HEK293 (cell line): ENCODE measurements at regions not wholly inside any gene's neighbourhood (a gene's known extent, or its start where the extent isn't known, plus 50 kb on each side); places are given as distances from the start of the nearest gene placed in this dataset.

Experiments
- KLF10 ChIP-seq: fragments of 450-650 bp; IDR thresholded peaks from 2 replicates; pipeline ENCODE4 v1.5.1; 2018; ENCODE audit warnings: missing biosample characterization, mild to moderate bottlenecking, missing genetic modification characterization
- REST ChIP-seq: fragments of 450-650 bp; formaldehyde crosslinking; IDR thresholded peaks from 2 replicates; pipeline ENCODE4 v1.5.1; 2016; ENCODE audit warnings: missing biosample characterization, missing genetic modification characterization
- SP2 ChIP-seq: fragments of 450-650 bp; formaldehyde crosslinking; IDR thresholded peaks from 2 replicates; pipeline ENCODE4 v1.5.1; 2016; ENCODE audit warnings: missing biosample characterization, missing genetic modification characterization
- ZBTB11 ChIP-seq: fragments of 450-650 bp; formaldehyde crosslinking; conservative IDR thresholded peaks from 2 replicates; pipeline ENCODE4 v1.5.1; 2016; ENCODE audit warnings: low read depth, missing biosample characterization, missing genetic modification characterization
- ZBTB44 ChIP-seq: fragments of 450-650 bp; IDR thresholded peaks from 2 replicates; pipeline ENCODE4 v1.5.1; 2018; ENCODE audit warnings: missing biosample characterization, mild to moderate bottlenecking, missing genetic modification characterization
- ZNF157 ChIP-seq: fragments of 450-650 bp; formaldehyde crosslinking; IDR thresholded peaks from 2 replicates; pipeline ENCODE4 v1.5.1; 2016; ENCODE audit warnings: missing biosample characterization, missing genetic modification characterization
- ZNF560 ChIP-seq: fragments of 450-650 bp; formaldehyde crosslinking; IDR thresholded peaks from 2 replicates; pipeline ENCODE4 v1.5.1; 2017; ENCODE audit warnings: missing biosample characterization, missing genetic modification characterization, borderline replicate concordance
- ZNF670 ChIP-seq: fragments of 450-650 bp; formaldehyde crosslinking; IDR thresholded peaks from 2 replicates; pipeline ENCODE4 v1.5.1; 2016; ENCODE audit warnings: missing biosample characterization, missing genetic modification characterization, low read depth
- ZNF704 ChIP-seq: fragments of 450-650 bp; formaldehyde crosslinking; IDR thresholded peaks from 2 replicates; pipeline ENCODE4 v1.5.1; 2016; ENCODE audit warnings: missing biosample characterization, missing genetic modification characterization
- TF ChIP-seq, protein P1 (sequence below): fragments of 450-650 bp; formaldehyde crosslinking; IDR thresholded peaks from 2 replicates; pipeline ENCODE4 v1.5.1; 2016; ENCODE audit warnings: missing biosample characterization, missing genetic modification characterization
- TF ChIP-seq, protein P2 (sequence below): sonication (generic); formaldehyde crosslinking; IDR thresholded peaks from 2 replicates; pipeline ENCODE4 v1.8.1; 2022; ENCODE audit warnings: mild to moderate bottlenecking, moderate library complexity, missing genetic modification reagents
- TF ChIP-seq, protein P3 (sequence below): fragments of 450-650 bp; formaldehyde crosslinking; IDR thresholded peaks from 2 replicates; pipeline ENCODE4 v1.5.1; 2016; ENCODE audit warnings: missing biosample characterization, missing genetic modification characterization
- TF ChIP-seq, protein P4 (sequence below): fragments of 450-650 bp; formaldehyde crosslinking; IDR thresholded peaks from 2 replicates; pipeline ENCODE4 v1.5.1; 2016; ENCODE audit warnings: missing biosample characterization, missing genetic modification characterization

DNA sequence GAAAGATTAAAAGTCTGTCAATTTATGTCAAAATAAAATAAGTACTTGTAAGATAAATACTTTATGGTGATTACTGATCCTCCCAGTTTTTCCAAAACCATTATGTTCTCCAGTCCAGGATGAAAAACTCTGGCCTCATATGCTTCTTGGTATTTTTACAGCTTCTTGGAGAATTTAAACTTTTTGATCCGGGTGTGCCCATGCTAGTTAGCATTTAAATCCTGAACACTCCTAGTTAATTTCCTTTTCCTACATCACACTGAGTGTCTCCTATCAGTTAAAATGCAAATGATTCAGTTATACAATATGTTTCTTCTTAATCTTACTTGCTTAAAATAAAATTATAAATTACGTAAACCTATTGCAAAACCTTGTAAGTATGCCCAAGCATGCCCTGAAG, 499.9 kb upstream of the SLITRK6 start:
- TF ChIP-seq ZNF670 (tag by site-specific recombination) = no peak
- TF ChIP-seq ZBTB44 (tag by site-specific recombination) = no peak
- TF ChIP-seq ZBTB11 (tag by site-specific recombination) = no peak
- TF ChIP-seq, protein P1, sequence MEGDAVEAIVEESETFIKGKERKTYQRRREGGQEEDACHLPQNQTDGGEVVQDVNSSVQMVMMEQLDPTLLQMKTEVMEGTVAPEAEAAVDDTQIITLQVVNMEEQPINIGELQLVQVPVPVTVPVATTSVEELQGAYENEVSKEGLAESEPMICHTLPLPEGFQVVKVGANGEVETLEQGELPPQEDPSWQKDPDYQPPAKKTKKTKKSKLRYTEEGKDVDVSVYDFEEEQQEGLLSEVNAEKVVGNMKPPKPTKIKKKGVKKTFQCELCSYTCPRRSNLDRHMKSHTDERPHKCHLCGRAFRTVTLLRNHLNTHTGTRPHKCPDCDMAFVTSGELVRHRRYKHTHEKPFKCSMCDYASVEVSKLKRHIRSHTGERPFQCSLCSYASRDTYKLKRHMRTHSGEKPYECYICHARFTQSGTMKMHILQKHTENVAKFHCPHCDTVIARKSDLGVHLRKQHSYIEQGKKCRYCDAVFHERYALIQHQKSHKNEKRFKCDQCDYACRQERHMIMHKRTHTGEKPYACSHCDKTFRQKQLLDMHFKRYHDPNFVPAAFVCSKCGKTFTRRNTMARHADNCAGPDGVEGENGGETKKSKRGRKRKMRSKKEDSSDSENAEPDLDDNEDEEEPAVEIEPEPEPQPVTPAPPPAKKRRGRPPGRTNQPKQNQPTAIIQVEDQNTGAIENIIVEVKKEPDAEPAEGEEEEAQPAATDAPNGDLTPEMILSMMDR (tag by site-specific recombination) = no peak
- TF ChIP-seq, protein P2, sequence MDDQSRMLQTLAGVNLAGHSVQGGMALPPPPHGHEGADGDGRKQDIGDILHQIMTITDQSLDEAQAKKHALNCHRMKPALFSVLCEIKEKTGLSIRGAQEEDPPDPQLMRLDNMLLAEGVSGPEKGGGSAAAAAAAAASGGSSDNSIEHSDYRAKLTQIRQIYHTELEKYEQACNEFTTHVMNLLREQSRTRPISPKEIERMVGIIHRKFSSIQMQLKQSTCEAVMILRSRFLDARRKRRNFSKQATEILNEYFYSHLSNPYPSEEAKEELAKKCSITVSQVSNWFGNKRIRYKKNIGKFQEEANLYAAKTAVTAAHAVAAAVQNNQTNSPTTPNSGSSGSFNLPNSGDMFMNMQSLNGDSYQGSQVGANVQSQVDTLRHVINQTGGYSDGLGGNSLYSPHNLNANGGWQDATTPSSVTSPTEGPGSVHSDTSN (CRISPR knock-in tag) = no peak
- TF ChIP-seq, protein P3, sequence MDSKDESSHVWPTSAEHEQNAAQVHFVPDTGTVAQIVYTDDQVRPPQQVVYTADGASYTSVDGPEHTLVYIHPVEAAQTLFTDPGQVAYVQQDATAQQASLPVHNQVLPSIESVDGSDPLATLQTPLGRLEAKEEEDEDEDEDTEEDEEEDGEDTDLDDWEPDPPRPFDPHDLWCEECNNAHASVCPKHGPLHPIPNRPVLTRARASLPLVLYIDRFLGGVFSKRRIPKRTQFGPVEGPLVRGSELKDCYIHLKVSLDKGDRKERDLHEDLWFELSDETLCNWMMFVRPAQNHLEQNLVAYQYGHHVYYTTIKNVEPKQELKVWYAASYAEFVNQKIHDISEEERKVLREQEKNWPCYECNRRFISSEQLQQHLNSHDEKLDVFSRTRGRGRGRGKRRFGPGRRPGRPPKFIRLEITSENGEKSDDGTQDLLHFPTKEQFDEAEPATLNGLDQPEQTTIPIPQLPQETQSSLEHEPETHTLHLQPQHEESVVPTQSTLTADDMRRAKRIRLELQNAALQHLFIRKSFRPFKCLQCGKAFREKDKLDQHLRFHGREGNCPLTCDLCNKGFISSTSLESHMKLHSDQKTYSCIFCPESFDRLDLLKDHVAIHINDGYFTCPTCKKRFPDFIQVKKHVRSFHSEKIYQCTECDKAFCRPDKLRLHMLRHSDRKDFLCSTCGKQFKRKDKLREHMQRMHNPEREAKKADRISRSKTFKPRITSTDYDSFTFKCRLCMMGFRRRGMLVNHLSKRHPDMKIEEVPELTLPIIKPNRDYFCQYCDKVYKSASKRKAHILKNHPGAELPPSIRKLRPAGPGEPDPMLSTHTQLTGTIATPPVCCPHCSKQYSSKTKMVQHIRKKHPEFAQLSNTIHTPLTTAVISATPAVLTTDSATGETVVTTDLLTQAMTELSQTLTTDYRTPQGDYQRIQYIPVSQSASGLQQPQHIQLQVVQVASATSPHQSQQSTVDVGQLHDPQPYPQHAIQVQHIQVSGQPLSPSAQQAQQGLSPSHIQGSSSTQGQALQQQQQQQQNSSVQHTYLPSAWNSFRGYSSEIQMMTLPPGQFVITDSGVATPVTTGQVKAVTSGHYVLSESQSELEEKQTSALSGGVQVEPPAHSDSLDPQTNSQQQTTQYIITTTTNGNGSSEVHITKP (tag by site-specific recombination) = no peak
- TF ChIP-seq REST (tag by site-specific recombination) = no peak
- no peak for TF ChIP-seq SP2 (tag by site-specific recombination)
- TF ChIP-seq ZNF157 (tag by site-specific recombination) = no peak
- no peak for TF ChIP-seq KLF10 (tag by site-specific recombination)
- no peak for TF ChIP-seq ZNF704 (tag by site-specific recombination)
- TF ChIP-seq ZNF560 (tag by site-specific recombination) = no peak
- TF ChIP-seq, protein P4, sequence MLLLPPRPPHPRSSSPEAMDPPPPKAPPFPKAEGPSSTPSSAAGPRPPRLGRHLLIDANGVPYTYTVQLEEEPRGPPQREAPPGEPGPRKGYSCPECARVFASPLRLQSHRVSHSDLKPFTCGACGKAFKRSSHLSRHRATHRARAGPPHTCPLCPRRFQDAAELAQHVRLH (tag by site-specific recombination) = no peak
